ENCODE measurements at regions not wholly inside any gene's neighbourhood (a gene's known extent, or its start where the extent isn't known, plus 50 kb on each side); places are given as distances from the start of the nearest gene placed in this dataset.
"Not testable (repeated sequence)": the region's sequence is repeated elsewhere in the genome, so short reads cannot be mapped to it uniquely, and the experiment has no call there.

GRCh38 chr11:70597751-70598625, 199.7 kb downstream of the CTTN start:
- no peak for TF ChIP-seq CTCF (IDR thresholded peaks at IDR 0.05; ENCODE audit: insufficient read depth, low read depth, low read length, missing control alignments)
- DNase-seq (ENCODE audit: low read depth), result no peak
- H3K4me3 ChIP-seq (ENCODE audit: low read length), result no peak overlapping the region

- not testable (repeated sequence) for H3K4me3 ChIP-seq (ENCODE audit: low read length)
These were observed 202.6 kb downstream of the CTTN start for GRCh38 chr11:70600911-70601415.

GRCh38 chr11:70601861-70602538, 203.7 kb downstream of the CTTN start:
- DNase-seq (ENCODE audit: low read depth), result no peak
- no peak overlapping the region for H3K4me3 ChIP-seq (ENCODE audit: low read length)
- TF ChIP-seq CTCF (IDR thresholded peaks at IDR 0.05; ENCODE audit: insufficient read depth, low read depth, low read length, missing control alignments), result no peak

More at GRCh38 chr11:70600911-70601415, 202.6 kb downstream of the CTTN start:
- not testable (repeated sequence) for DNase-seq (ENCODE audit: low read depth)

GRCh38 chr11:70603114-70603755, 204.9 kb downstream of the CTTN start:
- no peak for TF ChIP-seq CTCF (IDR thresholded peaks at IDR 0.05; ENCODE audit: insufficient read depth, low read depth, low read length, missing control alignments)
- no peak for DNase-seq (ENCODE audit: low read depth)
- no peak overlapping the region for H3K4me3 ChIP-seq (ENCODE audit: low read length)

- H3K4me3 ChIP-seq (ENCODE audit: low read length), result no peak overlapping the region
- no peak for TF ChIP-seq CTCF (IDR thresholded peaks at IDR 0.05; ENCODE audit: insufficient read depth, low read depth, low read length, missing control alignments)
- DNase-seq (ENCODE audit: low read depth), result peak; percentile 48
These were observed 205.5 kb downstream of the CTTN start for GRCh38 chr11:70603756-70604211.

- TF ChIP-seq CTCF (IDR thresholded peaks at IDR 0.05; ENCODE audit: insufficient read depth, low read depth, low read length, missing control alignments), result no peak
- DNase-seq (ENCODE audit: low read depth), result no peak
- no peak overlapping the region for H3K4me3 ChIP-seq (ENCODE audit: low read length)
These were observed 205.9 kb downstream of the CTTN start for GRCh38 chr11:70604221-70604620.

Measured in epithelial cell of esophagus (primary cell).